ENCODE measurements at regions not wholly inside any gene's neighbourhood (a gene's known extent, or its start where the extent isn't known, plus 50 kb on each side); places are given as distances from the start of the nearest gene placed in this dataset.

DNA sequence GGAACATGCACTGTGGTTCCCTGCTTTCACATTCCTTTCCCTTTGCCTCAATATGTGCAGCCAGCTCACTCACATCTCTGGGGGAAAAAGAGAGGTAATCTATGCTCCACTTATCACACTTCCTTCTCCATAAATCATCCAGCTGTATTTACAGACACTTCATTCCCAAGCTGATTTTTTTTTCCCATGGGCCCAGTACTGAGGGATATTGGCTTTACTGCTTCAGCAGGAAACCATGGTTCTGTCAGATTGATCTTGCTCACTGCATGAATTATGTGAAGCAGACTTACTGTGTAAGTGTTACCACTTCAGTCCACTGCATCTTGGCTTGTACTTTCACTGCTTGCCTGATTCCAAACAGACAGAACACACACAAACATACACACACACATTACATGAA lies 555.6 kb downstream of the CCER1 start:
- intact Hi-C loops (cut with DNase I, micrococcal nuclease): no loop called here
- peak; percentile 88 for ATAC-seq
- H3K9me3 ChIP-seq: peaks cover 13% of the 10 kb centered on the region
- TF ChIP-seq, protein P1, sequence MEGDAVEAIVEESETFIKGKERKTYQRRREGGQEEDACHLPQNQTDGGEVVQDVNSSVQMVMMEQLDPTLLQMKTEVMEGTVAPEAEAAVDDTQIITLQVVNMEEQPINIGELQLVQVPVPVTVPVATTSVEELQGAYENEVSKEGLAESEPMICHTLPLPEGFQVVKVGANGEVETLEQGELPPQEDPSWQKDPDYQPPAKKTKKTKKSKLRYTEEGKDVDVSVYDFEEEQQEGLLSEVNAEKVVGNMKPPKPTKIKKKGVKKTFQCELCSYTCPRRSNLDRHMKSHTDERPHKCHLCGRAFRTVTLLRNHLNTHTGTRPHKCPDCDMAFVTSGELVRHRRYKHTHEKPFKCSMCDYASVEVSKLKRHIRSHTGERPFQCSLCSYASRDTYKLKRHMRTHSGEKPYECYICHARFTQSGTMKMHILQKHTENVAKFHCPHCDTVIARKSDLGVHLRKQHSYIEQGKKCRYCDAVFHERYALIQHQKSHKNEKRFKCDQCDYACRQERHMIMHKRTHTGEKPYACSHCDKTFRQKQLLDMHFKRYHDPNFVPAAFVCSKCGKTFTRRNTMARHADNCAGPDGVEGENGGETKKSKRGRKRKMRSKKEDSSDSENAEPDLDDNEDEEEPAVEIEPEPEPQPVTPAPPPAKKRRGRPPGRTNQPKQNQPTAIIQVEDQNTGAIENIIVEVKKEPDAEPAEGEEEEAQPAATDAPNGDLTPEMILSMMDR (IDR thresholded peaks at IDR 0.05): no peak
- no peak overlapping the region for H3K4me3 ChIP-seq
- no peaks in the 10 kb centered on the region for H3K36me3 ChIP-seq (ENCODE audit: low read depth)
- H3K4me1 ChIP-seq (ENCODE audit: low read depth): no peaks in the 10 kb centered on the region
- peak in 1 of 3 donors; percentile 14 for DNase-seq

DNA sequence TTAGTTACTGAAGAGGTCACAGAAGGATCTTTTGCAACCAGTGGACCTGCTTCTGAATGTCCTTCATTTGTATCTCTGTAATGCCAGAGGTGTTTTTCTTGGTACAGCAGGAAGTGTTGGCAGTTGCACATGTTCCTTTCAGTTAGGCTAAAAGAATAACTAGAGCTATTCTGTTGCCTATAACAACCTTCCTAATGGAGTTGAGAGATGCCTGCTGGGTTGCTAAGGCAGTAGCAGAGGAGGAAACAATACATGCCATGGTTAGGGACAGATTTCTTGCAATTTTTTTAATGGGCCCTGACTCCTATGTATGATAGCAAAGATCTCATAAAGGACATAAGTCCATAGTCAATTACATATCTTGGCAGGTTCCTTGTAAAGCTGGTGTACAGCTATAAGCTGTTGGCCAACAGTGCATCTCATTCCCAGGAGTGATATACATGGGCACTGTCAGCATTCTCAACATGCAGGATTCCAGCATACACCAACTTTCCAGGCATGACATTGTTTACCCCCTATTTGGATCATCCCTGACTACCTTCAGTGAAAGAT lies 556.6 kb downstream of the CCER1 start:
- intact Hi-C loops (cut with DNase I, micrococcal nuclease): no loop called here

DNA sequence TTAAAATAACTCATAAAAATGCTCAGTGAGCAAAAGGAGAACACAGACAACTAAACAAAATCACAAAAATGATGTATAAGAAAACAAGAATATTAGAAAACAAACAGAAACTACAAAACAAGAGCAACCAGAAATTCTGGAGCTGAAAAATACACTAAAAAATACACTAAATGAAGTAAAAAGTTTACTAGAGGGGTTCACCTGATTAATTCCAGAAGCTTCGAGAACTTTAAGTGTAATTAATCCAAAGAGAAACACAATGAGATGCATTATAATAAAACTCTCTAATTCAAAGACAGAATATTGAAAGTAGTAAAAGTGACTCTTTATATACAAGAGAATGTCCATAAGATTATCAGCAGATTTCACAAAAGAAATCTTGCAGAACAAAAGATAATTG lies 558.4 kb downstream of the CCER1 start:
- ATAC-seq (no peak), DNase-seq (no peak)
- no peak overlapping the region for H3K4me3 ChIP-seq
- intact Hi-C loops (cut with DNase I, micrococcal nuclease): no loop called here
- no peaks in the 10 kb centered on the region for H3K36me3 ChIP-seq (ENCODE audit: low read depth)
- peaks cover 13% of the 10 kb centered on the region for H3K9me3 ChIP-seq
- TF ChIP-seq, protein P1 (IDR thresholded peaks at IDR 0.05): no peak
- H3K4me1 ChIP-seq (ENCODE audit: low read depth): no peaks in the 10 kb centered on the region

More for the DNA sequence above, 556.6 kb downstream of the CCER1 start:
- TF ChIP-seq, protein P1 (IDR thresholded peaks at IDR 0.05): no peak
- Histone ChIP-seq H3K4me1 (ENCODE audit: low read depth) (no peaks in the 10 kb centered on the region), H3K4me3 (no peak overlapping the region), H3K9me3 (peaks cover 13% of the 10 kb centered on the region), H3K36me3 (ENCODE audit: low read depth) (no peaks in the 10 kb centered on the region)
- ATAC-seq (peak; percentile 76), DNase-seq (no peak)

DNA sequence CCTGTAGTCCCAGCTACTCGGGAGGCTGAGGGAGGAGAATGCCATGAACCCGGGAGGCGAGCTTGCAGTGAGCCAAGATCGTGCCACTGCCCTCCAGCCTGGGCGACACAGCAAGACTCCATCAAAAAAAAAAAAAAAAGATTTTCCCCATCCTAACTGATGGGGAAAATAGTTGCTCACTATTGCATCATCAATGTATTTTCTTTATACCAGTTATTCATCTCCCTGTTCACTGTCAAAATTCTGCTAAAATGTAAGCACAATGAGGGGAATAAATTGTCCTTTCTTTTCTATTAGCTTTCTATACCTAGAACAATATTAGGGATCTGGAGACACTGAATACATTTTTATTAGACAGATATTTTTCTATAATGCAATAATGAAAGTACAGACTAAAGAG lies 561.3 kb downstream of the CCER1 start:
- no peak overlapping the region for H3K4me3 ChIP-seq
- peaks cover 13% of the 10 kb centered on the region for H3K9me3 ChIP-seq
- ATAC-seq: no peak
- no peaks in the 10 kb centered on the region for H3K36me3 ChIP-seq (ENCODE audit: low read depth)
- H3K4me1 ChIP-seq (ENCODE audit: low read depth): peaks cover 4% of the 10 kb centered on the region
- intact Hi-C loops (cut with DNase I, micrococcal nuclease): no loop called here
- TF ChIP-seq, protein P1 (IDR thresholded peaks at IDR 0.05): no peak
- DNase-seq: no peak

DNA sequence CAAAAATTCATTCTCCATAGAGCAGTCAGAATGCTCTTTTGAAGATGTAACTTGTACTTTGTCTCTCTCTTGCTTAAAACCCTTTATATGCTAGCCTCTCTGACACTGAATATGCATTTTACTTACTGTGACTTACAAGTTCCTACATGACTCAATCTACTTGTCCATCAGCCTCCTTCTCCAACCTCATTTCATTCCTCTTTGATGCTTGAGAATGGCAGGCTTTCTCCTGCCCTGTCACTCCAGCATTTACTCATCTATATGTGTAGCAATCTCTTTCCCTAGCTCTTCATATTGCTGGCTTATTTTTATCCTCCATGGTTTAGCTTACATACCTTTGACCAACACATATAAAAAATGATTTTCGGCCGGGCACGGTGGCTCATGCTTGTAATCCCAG lies 561.9 kb downstream of the CCER1 start:
- Histone ChIP-seq H3K4me3 (no peak overlapping the region), H3K9me3 (peaks cover 13% of the 10 kb centered on the region), H3K36me3 (ENCODE audit: low read depth) (no peaks in the 10 kb centered on the region), H3K4me1 (ENCODE audit: low read depth) (peaks cover 4% of the 10 kb centered on the region)
- ATAC-seq: no peak
- intact Hi-C loops (cut with DNase I, micrococcal nuclease): no loop called here
- TF ChIP-seq, protein P1 (IDR thresholded peaks at IDR 0.05): no peak
- DNase-seq: no peak

DNA sequence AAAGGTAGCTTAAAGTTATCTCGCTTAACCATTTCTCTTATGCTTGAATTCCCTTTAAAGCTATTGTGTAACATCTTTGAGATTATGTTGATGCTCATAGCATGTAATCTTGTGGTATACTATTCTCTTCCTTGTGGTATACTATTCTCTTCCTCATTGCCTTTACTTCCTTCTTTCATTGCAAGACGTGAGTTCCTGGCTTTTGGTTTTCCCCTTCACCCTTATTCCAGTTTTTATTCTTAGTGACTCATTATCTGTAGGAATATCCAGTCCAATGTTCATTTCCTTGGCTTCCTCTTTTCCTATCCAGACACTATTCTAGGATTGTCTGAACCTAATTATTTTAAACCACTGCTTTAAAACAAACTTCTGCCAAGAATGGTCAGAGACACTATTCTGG lies 564.0 kb downstream of the CCER1 start:
- H3K36me3 ChIP-seq (ENCODE audit: low read depth): no peaks in the 10 kb centered on the region
- H3K4me1 ChIP-seq (ENCODE audit: low read depth): peaks cover 4% of the 10 kb centered on the region
- no peak overlapping the region for H3K4me3 ChIP-seq
- intact Hi-C loops (cut with DNase I, micrococcal nuclease): no loop called here
- ATAC-seq (peak; percentile 99), DNase-seq (no peak)
- peaks cover 4% of the 10 kb centered on the region for H3K9me3 ChIP-seq
- TF ChIP-seq, protein P1 (IDR thresholded peaks at IDR 0.05): no peak

Measured in mucosa of descending colon (tissue), 3 donors.